A673 (cell line): ENCODE measurements at regions not wholly inside any gene's neighbourhood (a gene's known extent, or its start where the extent isn't known, plus 50 kb on each side); places are given as distances from the start of the nearest gene placed in this dataset.

Source experiments
- BruUV-seq: library from RNA; stranded (reverse); fragments of 400-500 nt; replicated peaks from 2 replicates; lab custom pipeline; 2021; lab: Mats Ljungman, UMichigan
- CTCF ChIA-PET: fragments of 300-600 bp; sonication (Branson Sonifier 250); formaldehyde crosslinking; loops from one replicate; lab custom pipeline; 2022; ENCODE audit warnings: antibody characterized with exemption; lab: Charles Lee
- POLR2A ChIA-PET: fragments of 300-600 bp; sonication (Branson Sonifier 250); formaldehyde crosslinking; loops from one replicate; lab custom pipeline; 2022; ENCODE audit warnings: antibody characterized with exemption; ENCODE audit not compliant: low non-redundant PET; lab: Charles Lee
- DNase-seq: peaks from one replicate; pipeline ENCODE4 v3.0.0-alpha.2; 2015; ENCODE audit warnings: low spot score
- H3K27ac ChIP-seq: fragments of 200-600 bp; sonication (generic); 2 replicates; pipeline ENCODE4 v1.5.1; 2016; ENCODE audit warnings: mixed run types, low read depth, mild to moderate bottlenecking, mixed read lengths, antibody characterized with exemption, low read length; ENCODE audit not compliant: poor library complexity, severe bottlenecking
- H3K27me3 ChIP-seq: fragments of 200-600 bp; sonication (generic); replicated peaks from 2 replicates; pipeline ENCODE4 v1.6.1; 2017; ENCODE audit warnings: mixed run types, low read depth, mild to moderate bottlenecking, mixed read lengths, antibody characterized with exemption, low read length; ENCODE audit not compliant: insufficient read depth, poor library complexity
- H3K36me3 ChIP-seq: fragments of 200-600 bp; sonication (generic); 2 replicates; pipeline ENCODE4 v1.6.1; 2016; ENCODE audit warnings: mixed run types, mild to moderate bottlenecking, mixed read lengths, antibody characterized with exemption, low read length; ENCODE audit not compliant: insufficient read depth, poor library complexity, severe bottlenecking
- H3K4me1 ChIP-seq: fragments of 200-600 bp; sonication (generic); 2 replicates; pipeline ENCODE4 v1.6.1; 2017; ENCODE audit warnings: mixed run types, mild to moderate bottlenecking, mixed read lengths, antibody characterized with exemption, low read length; ENCODE audit not compliant: insufficient read depth, poor library complexity, severe bottlenecking
- H3K4me3 ChIP-seq: fragments of 200-600 bp; sonication (generic); 2 replicates; pipeline ENCODE4 v1.5.1; 2016; ENCODE audit warnings: low read depth, mixed run types, mild to moderate bottlenecking, mixed read lengths, low read length; ENCODE audit not compliant: poor library complexity, severe bottlenecking
- H3K9me3 ChIP-seq: fragments of 200-600 bp; sonication (generic); 2 replicates; pipeline ENCODE4 v1.6.1; 2016; ENCODE audit warnings: mixed run types, low read depth, mild to moderate bottlenecking, mixed read lengths, antibody characterized with exemption, low read length; ENCODE audit not compliant: poor library complexity, severe bottlenecking
- EZH2 ChIP-seq: fragments of 200-600 bp; sonication (generic); IDR thresholded peaks from 2 replicates; pipeline ENCODE4 v1.6.1; 2017; ENCODE audit warnings: borderline replicate concordance, low read depth, mild to moderate bottlenecking, mixed read lengths, antibody characterized with exemption, low read length; ENCODE audit not compliant: poor library complexity, severe bottlenecking
- intact Hi-C: fragments of 100-400 bp; cut with micrococcal nuclease; formaldehyde crosslinking; loops from one replicate; pipeline ENCODE4 v1.10.0; 2022; ENCODE audit not compliant: unreplicated experiment
- TF ChIP-seq, protein P1 (sequence below): fragments of 300-800, 200-600 bp; sonication (generic); conservative IDR thresholded peaks from 2 replicates; pipeline ENCODE4 v1.5.1; 2017; ENCODE audit warnings: low read depth, mild to moderate bottlenecking, antibody characterized with exemption, low read length, moderate library complexity, mixed read lengths

DNA sequence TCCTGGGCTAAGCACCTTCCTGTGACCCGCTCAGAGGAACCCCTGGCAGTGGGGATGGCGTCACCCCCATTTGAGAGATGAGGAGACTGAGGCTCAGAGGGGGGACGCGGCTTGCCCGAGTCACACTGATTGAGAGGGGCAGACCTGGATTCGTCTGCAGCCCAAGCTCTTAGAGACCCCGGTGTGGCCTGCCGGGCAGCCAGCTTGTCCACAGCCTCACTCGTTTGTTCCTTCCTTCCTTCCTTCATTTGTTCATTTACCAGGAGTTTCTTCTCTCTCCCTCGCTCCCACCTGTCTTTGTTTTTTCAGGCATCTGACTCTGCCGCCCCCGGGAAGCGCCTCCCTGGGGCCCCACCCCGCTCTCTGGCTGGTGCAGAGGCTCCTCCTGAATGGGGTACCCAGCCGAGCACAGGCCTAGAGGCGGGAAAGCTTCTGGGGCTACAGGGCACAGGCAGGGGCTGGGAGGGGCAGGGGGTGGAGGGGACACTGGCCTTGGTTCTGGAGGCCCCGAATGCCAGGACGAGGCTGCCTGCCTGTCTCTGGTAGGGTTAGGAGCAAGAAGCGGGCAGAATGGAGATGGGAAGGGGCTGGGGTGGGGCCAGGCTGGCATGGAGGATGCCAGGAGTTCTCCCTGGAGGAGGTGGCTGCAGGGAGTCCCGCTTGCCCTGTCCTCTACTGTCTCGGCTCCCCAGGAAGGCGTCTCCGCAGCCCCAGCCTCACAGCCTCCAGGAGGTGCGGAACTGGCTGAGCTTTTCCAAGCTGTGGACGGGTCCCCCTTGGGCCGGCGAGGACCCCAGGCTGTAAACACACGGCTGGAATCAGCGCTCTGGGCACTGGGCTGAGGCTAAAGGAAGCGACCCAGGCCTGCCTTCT is 91.6 kb downstream of the UNCX start:
- Histone ChIP-seq H3K36me3 (no peaks in the 10 kb centered on the region), H3K27ac (no peak overlapping the region), H3K27me3 (no peaks in the 10 kb centered on the region), H3K9me3 (no peaks in the 10 kb centered on the region), H3K4me3 (no peak overlapping the region), H3K4me1 (peaks cover 11% of the 10 kb centered on the region)
- TF ChIP-seq EZH2, result no peak
- TF ChIP-seq, protein P1, sequence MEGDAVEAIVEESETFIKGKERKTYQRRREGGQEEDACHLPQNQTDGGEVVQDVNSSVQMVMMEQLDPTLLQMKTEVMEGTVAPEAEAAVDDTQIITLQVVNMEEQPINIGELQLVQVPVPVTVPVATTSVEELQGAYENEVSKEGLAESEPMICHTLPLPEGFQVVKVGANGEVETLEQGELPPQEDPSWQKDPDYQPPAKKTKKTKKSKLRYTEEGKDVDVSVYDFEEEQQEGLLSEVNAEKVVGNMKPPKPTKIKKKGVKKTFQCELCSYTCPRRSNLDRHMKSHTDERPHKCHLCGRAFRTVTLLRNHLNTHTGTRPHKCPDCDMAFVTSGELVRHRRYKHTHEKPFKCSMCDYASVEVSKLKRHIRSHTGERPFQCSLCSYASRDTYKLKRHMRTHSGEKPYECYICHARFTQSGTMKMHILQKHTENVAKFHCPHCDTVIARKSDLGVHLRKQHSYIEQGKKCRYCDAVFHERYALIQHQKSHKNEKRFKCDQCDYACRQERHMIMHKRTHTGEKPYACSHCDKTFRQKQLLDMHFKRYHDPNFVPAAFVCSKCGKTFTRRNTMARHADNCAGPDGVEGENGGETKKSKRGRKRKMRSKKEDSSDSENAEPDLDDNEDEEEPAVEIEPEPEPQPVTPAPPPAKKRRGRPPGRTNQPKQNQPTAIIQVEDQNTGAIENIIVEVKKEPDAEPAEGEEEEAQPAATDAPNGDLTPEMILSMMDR, result no peak
- BruUV-seq, result no TSS peak
- ChIA-PET POLR2A (no interaction called here), CTCF (no interaction called here)
- intact Hi-C loops, result no loop called here
- DNase-seq, result no peak

DNA sequence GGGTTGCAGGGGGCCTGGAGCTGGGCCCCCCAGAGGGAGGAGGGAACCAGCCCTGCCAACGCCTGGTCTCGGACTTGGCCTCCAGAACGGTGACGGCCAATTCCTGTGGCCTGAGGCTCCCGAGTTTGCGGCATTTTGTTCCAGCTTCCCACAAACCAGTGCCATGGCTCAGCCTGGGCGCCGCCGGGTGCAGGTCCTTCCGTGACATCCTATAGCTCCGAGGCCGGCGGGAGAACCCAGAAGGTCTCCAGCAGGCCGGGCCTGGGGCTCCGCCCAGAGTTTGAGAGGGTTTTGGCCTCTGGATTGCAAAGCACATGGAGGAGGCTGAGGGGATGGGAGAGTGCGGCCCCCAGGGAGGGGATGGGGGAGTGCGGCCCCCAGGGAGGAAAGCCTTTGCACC is 92.6 kb downstream of the UNCX start:
- Histone ChIP-seq H3K27ac (no peak overlapping the region), H3K36me3 (no peaks in the 10 kb centered on the region), H3K27me3 (no peaks in the 10 kb centered on the region), H3K9me3 (no peaks in the 10 kb centered on the region), H3K4me1 (peaks cover 11% of the 10 kb centered on the region), H3K4me3 (no peak overlapping the region)
- CTCF ChIA-PET, result interaction anchor here (0.7 kb wide), 1 partner anchor 56 kb away, joined by 3 read pairs; no protein-coding TSS in a partner anchor
- no peak for DNase-seq
- POLR2A ChIA-PET, result no interaction called here
- TF ChIP-seq, protein P1, result no peak
- TF ChIP-seq EZH2, result no peak
- intact Hi-C loops, result no loop called here
- BruUV-seq, result no TSS peak

DNA sequence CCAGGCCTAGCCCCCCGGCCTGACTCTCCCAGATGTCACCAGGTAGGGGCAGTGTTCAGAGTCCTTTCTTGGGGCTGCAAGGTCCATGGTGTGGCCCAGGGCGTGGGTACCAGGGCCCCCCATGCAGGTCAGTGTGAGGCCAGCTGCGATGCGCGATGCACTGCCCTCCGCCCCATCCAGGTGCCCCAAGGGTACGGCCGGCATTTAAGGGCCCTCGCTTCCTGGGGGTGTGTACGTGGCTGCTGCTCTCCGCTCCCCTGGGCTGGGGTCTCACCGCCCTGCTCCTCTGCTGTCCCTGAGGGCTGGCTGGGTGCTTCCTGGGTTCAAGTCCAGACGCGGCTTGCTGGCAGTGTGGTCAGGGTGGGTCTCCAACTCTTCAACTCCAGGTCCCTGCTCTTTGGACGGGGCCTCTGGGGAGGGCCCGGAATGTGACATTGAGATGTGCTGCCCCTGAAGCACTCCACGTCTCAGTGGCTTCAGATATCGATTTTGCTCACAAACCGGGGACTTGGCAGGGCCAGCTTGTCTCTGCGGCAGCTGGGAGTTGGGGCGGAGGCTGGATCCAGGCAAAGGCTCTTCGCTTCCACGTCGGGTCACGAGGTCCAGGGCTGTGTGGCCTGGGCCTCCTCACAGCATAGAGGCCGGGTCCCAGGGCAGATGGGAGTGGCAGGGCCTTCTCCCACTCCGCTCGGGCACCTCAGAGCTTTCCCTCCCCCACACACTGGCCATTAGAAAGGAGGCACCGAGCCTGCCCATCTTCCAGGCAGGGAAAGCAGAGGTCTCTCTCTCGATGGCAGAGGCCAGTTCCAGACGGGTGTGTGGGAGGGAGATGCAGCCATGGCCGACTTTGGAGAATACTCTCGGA is 93.2 kb downstream of the UNCX start:
- intact Hi-C loops, result no loop called here
- H3K9me3 ChIP-seq, result no peaks in the 10 kb centered on the region
- ChIA-PET CTCF (interaction anchor here (0.7 kb wide), 1 partner anchor 57 kb away, joined by 3 read pairs; no protein-coding TSS in a partner anchor), POLR2A (no interaction called here)
- BruUV-seq, result no TSS peak
- no peak for DNase-seq
- H3K36me3 ChIP-seq, result no peaks in the 10 kb centered on the region
- H3K27me3 ChIP-seq, result no peaks in the 10 kb centered on the region
- H3K4me3 ChIP-seq, result no peak overlapping the region
- H3K27ac ChIP-seq, result no peak overlapping the region
- TF ChIP-seq EZH2, result no peak
- TF ChIP-seq, protein P1, result no peak
- peaks cover 11% of the 10 kb centered on the region for H3K4me1 ChIP-seq
